Endothelial cell of hepatic sinusoid (primary cell): ENCODE measurements at regions not wholly inside any gene's neighbourhood (a gene's known extent, or its start where the extent isn't known, plus 50 kb on each side); places are given as distances from the start of the nearest gene placed in this dataset.

Experiments used
- in situ Hi-C: cut with HindIII; loops from 2 replicates; pipeline ENCODE4 v1.10.0; 2017; ENCODE audit warnings: low sequenced_read_pairs

GRCh38 chr4:119833611-119834010 is 205.0 kb upstream of the PDE5A start:
- in situ Hi-C loops = no loop called here

DNA sequence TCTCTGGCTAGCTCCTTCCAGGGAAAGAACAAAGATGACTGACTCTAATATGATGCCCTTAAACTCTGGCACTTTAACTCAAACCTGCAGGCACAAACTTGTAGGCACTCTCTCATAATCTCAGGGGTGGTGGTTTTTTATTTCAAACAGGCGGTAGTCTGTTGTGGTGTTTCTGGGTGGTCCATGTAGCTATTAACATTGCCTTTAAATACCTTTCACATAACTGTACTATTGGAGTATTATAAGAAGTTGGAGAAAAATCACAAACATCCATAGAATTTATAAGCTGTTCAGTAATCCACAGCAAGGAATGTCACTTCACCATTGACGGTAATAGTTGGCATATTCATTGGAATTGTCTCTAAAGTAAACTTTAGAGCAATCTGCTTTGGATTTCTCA is 204.2 kb upstream of the PDE5A start:
- in situ Hi-C loops = no loop called here

GRCh38 chr4:119829326-119829725 is 200.7 kb upstream of the PDE5A start:
- in situ Hi-C loops = no loop called here

DNA sequence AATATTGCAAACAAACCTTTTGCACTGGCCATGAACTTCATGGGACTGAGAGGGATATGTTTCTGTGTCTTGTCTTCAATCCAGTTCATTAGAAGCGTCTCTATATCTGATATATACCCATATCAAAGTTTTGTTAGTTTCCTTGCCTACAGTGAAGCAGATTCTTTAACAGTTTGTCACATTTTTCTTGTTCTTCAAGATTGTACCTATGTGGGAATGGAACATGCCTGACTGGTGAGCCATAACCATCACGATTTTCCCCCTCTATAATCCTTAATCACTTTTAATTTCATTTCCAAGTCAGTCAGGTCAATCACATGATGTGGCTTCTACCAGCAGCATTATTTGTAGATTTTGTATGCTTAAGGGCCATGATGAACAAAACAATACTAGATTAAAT is 197.1 kb upstream of the PDE5A start:
- in situ Hi-C loops = no loop called here

DNA sequence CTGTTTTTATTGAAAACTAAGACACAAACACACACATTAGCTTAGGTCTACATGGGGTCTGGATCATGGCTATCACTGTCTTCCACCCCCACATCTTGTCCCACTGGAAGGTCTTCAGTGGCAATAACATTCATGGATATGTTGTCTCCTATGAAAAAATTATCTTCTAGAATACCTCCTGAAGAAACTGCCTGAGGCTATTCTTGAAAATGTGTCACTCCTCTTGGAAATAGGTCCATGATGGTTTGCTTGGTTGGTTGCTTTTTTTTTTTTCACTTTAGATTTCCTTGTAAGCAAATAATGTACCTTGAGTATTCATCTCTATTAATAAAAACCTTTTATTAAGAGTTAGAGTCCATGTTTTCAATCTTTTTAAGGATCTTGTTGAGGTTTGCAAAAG is 195.3 kb upstream of the PDE5A start:
- in situ Hi-C loops = no loop called here

GRCh38 chr4:119823045-119823444 is 194.4 kb upstream of the PDE5A start:
- in situ Hi-C loops = no loop called here

DNA sequence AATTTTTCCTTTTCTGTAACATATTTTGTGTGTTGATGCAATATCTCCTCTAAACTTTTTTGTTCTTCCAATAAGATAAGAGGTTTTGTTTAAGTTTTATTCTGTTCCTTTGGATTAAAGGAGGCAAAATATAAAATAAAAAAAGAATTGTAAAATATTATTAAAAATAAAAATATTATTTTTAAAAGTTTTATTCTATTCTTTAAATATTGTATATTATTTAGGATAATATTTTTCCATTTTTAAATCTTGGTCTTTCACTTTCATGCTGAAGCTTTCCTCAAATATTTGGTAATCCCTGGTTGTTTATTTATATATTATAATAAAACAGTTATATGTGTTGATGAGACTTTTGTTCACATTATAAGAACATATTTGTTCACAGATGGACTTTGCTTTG is 187.9 kb upstream of the PDE5A start:
- in situ Hi-C loops = no loop called here

- in situ Hi-C loops = no loop called here
These were observed 181.4 kb upstream of the PDE5A start for GRCh38 chr4:119810001-119810400.

GRCh38 chr4:119804404-119804803 is 175.8 kb upstream of the PDE5A start:
- in situ Hi-C loops = no loop called here

DNA sequence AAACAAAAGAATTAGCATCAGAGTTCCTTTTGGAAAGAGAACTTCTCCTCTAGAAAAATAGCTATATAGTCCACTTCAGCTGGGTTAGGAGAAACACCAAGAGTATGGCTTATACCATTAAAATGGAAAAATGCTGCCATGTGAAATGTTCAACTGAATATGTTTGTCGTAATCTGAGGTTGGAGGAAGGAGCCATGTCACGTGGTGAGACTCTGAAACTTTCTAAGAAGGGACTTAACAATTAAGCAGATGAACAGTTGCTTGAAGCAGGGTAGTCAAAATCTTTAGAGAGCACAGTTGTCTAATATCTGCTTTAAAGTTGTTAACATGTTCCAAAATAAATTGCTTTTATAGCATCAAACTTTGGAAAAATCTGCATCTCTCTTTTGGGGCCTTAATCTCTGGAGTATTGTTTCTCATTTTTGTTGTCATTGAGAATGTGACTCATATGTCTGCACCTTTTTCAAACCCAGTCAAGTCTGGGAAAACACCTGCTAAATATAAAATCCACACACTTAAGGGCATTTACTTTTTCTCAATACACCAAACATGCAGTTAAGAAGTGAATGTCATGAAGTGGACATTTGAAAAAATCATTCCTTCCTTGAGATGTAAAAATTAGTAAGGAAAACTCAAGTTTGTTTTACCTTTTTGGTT is 168.8 kb upstream of the PDE5A start:
- in situ Hi-C loops = no loop called here

DNA sequence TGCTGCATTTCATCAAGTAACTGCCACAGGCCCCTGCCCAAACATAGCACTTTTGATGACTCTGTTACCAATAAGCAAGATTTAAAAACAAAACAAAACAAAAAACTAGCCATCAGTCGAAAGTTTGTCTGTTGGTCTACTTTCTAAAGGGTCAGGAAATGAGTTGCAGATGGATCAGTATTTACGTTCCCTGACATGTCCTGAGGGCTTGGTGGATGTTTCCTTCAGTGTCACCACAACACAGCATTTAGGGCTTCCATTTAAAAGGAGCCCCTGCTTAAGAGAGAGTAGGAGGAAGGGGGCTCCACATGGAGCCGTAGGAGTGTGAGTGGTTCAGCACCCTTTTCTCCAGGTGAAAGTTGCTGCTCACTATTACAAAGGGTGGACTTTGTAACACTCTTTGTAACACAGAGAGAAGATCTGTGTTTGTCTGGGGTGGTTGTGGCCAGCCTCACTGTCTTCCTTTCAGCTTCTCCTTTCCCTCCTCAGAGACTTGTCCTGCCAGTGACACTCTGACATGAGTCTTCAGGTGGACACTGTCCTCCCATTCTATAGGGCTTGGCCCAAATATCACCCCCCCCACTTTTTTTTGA is 167.5 kb upstream of the PDE5A start:
- in situ Hi-C loops = no loop called here

GRCh38 chr4:119794681-119795080 is 166.1 kb upstream of the PDE5A start:
- in situ Hi-C loops = no loop called here

DNA sequence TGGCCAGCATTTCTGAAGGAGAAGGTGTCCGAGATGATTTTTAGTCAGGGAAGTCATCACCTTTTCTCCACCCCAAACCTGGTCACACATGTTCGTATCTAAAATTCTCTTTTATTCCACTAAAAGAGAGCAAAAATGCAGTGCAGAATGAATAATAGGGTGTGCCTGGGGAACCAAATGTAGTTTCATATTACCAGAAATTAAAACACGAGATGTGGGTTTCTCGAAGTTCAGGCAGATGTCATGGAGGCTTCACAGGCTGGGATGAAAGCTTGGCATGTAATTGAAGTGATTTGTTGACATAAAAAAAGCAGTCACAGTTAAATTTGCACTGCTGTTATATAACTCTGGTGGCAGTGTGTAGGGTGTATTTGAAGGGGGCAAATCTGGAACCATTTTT is 165.5 kb upstream of the PDE5A start:
- in situ Hi-C loops = no loop called here

- in situ Hi-C loops = no loop called here
These were observed 160.0 kb upstream of the PDE5A start for GRCh38 chr4:119788349-119789266.

GRCh38 chr4:119785963-119786362 is 157.4 kb upstream of the PDE5A start:
- in situ Hi-C loops = no loop called here

DNA sequence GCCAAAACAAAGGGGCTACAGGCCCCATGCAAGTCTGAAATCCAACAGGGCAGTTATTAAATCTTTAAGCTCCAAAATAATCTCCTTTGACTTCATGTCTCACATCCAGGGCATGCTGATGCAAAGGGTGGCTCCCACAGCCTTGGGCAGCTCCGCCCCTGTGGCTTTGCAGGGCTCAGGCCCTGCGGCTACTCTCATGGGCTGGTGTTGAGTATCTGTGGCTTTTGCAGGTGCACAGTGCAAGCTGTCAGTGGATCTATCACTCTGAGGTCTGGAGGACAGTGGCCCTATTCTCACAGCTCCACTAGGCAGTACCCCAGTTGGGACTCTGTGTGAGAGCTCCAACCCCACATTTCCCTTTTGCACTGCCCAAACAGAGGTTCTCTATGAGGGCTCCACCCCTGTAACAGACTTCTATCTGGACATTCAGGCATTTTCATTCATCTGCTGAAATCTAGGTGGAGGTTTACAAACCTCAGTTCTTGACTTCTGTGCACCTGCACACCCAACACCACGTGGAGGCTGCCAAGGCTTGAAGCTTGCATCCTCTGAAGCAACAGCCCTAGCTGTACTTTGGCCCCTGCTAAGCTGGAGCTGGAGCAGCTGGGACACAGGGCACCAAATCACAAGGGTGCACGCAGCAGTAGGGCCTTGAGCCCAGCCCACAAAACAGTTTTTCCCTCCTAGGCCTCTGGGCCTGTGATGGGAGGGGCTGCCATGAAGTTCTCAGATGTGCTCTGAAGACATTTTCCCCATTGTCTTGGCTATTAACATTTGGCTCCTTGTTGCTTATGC is 154.8 kb upstream of the PDE5A start:
- in situ Hi-C loops = no loop called here

DNA sequence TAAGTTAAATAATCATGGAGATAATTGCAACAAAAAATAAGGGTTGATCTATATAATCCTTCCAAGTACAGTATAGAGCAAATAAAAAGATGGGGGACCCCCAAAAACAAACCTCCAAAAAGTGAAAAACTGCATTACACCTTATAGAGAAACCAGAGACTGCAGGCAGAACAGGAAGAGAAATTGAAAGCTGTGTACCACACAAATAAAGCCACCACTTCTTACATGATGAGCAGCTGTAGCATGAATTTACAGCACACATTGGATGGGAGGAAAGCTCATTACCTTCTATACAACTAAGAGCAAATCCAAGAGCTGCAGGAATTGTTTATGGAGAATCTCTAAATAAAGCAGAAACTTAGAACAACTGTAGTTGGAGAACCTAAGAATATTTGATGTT is 152.4 kb upstream of the PDE5A start:
- in situ Hi-C loops = no loop called here

- in situ Hi-C loops = no loop called here
These were observed 146.2 kb upstream of the PDE5A start for GRCh38 chr4:119774840-119775239.

GRCh38 chr4:119765951-119766350 is 137.3 kb upstream of the PDE5A start:
- in situ Hi-C loops = no loop called here

DNA sequence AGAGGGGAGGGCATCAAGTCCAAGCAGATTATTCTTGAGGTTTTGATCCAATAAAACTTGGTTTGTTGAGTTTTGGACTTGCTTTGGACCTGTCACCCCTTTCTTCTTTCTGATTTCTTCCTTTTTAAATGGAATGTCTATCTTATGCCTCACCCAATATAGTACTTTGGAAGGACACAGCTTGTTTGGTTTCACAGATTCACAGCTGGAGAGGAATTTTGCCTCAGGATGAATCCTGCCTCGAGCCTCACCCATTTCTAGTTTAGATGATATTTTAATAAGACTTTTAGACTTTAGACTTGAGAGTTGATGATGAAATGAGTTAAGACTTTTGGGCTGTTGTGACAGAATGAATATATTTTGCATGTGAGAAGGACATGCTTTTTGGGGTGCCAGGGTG is 136.9 kb upstream of the PDE5A start:
- in situ Hi-C loops = no loop called here

GRCh38 chr4:119763386-119763785 is 134.8 kb upstream of the PDE5A start:
- in situ Hi-C loops = no loop called here
